WTC11 (cell line): ENCODE measurements at regions not wholly inside any gene's neighbourhood (a gene's known extent, or its start where the extent isn't known, plus 50 kb on each side); places are given as distances from the start of the nearest gene placed in this dataset.

Experiments
- CREB1 ChIP-seq: sonication (generic); formaldehyde crosslinking; IDR thresholded peaks from 2 replicates; pipeline ENCODE4 v1.8.0; 2023; ENCODE audit warnings: mild to moderate bottlenecking, missing genetic modification reagents
- ESRRA ChIP-seq: sonication (generic); formaldehyde crosslinking; IDR thresholded peaks from 2 replicates; pipeline ENCODE4 v1.8.1; 2022; ENCODE audit warnings: mild to moderate bottlenecking, missing genetic modification reagents, borderline replicate concordance
- ETV6 ChIP-seq: sonication (generic); formaldehyde crosslinking; IDR thresholded peaks from 2 replicates; pipeline ENCODE4 v1.8.1; 2022; ENCODE audit warnings: mild to moderate bottlenecking, missing genetic modification reagents
- NFE2L1 ChIP-seq: sonication (generic); formaldehyde crosslinking; IDR thresholded peaks from 2 replicates; pipeline ENCODE4 v1.8.1; 2023; ENCODE audit warnings: missing genetic modification reagents
- NFYB ChIP-seq: sonication (generic); formaldehyde crosslinking; conservative IDR thresholded peaks from 2 replicates; pipeline ENCODE4 v1.8.0; 2022; ENCODE audit warnings: low read depth, missing genetic modification reagents
- TCF7 ChIP-seq: sonication (generic); formaldehyde crosslinking; IDR thresholded peaks from 2 replicates; pipeline ENCODE4 v1.8.0; 2022; ENCODE audit warnings: mild to moderate bottlenecking, low read depth, missing genetic modification reagents, moderate library complexity
- ZNF671 ChIP-seq: fragments of 250-450 bp; sonication (Bioruptor Pico); IDR thresholded peaks from 2 replicates; pipeline ENCODE4 v1.8.0; 2021; ENCODE audit warnings: mild to moderate bottlenecking
- TF ChIP-seq, protein P1 (sequence below): fragments of 200-600 bp; IDR thresholded peaks from 2 replicates; pipeline ENCODE4 v1.8.0; 2022; ENCODE audit warnings: antibody characterized with exemption
- TF ChIP-seq, protein P2 (sequence below): sonication (generic); formaldehyde crosslinking; IDR thresholded peaks from 2 replicates; pipeline ENCODE4 v1.8.1; 2023; ENCODE audit warnings: mild to moderate bottlenecking, missing genetic modification reagents, moderate library complexity
- TF ChIP-seq, protein P3 (sequence below): sonication (generic); formaldehyde crosslinking; IDR thresholded peaks from 2 replicates; pipeline ENCODE4 v1.8.1; 2022; ENCODE audit warnings: low read depth, missing genetic modification reagents, borderline replicate concordance
- TF ChIP-seq, protein P4 (sequence below): sonication (generic); formaldehyde crosslinking; IDR thresholded peaks from 2 replicates; pipeline ENCODE4 v1.8.0; 2022; ENCODE audit warnings: mild to moderate bottlenecking, missing genetic modification reagents

DNA sequence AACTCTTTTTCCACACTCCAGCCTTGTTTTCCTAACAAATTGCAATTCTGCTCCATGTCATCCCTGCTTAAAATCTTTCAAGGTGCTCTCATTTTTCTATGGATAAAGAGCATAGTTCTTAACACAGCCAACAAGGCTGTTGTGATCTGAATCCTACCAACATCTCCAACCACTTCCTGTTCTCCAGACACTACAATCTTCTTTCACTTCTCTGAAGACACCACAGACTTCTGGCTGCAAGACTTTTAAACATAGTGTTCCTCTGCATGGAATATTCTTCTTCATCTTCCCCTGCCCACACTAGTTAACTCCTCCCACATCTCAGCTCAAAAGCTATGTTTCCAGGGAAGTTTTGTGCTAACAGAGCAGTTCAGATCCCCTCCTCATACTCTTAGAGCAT, 404.8 kb downstream of the MAN2A1 start:
- no peak for TF ChIP-seq ZNF671
- no peak for TF ChIP-seq TCF7 (CRISPR knock-in tag)
- no peak for TF ChIP-seq ETV6 (CRISPR knock-in tag)
- TF ChIP-seq, protein P1, sequence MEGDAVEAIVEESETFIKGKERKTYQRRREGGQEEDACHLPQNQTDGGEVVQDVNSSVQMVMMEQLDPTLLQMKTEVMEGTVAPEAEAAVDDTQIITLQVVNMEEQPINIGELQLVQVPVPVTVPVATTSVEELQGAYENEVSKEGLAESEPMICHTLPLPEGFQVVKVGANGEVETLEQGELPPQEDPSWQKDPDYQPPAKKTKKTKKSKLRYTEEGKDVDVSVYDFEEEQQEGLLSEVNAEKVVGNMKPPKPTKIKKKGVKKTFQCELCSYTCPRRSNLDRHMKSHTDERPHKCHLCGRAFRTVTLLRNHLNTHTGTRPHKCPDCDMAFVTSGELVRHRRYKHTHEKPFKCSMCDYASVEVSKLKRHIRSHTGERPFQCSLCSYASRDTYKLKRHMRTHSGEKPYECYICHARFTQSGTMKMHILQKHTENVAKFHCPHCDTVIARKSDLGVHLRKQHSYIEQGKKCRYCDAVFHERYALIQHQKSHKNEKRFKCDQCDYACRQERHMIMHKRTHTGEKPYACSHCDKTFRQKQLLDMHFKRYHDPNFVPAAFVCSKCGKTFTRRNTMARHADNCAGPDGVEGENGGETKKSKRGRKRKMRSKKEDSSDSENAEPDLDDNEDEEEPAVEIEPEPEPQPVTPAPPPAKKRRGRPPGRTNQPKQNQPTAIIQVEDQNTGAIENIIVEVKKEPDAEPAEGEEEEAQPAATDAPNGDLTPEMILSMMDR: no peak
- TF ChIP-seq NFE2L1: no peak
- TF ChIP-seq, protein P2, sequence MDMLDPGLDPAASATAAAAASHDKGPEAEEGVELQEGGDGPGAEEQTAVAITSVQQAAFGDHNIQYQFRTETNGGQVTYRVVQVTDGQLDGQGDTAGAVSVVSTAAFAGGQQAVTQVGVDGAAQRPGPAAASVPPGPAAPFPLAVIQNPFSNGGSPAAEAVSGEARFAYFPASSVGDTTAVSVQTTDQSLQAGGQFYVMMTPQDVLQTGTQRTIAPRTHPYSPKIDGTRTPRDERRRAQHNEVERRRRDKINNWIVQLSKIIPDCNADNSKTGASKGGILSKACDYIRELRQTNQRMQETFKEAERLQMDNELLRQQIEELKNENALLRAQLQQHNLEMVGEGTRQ (CRISPR knock-in tag): no peak
- no peak for TF ChIP-seq ESRRA (CRISPR knock-in tag)
- TF ChIP-seq CREB1 (CRISPR knock-in tag): no peak
- TF ChIP-seq, protein P3, sequence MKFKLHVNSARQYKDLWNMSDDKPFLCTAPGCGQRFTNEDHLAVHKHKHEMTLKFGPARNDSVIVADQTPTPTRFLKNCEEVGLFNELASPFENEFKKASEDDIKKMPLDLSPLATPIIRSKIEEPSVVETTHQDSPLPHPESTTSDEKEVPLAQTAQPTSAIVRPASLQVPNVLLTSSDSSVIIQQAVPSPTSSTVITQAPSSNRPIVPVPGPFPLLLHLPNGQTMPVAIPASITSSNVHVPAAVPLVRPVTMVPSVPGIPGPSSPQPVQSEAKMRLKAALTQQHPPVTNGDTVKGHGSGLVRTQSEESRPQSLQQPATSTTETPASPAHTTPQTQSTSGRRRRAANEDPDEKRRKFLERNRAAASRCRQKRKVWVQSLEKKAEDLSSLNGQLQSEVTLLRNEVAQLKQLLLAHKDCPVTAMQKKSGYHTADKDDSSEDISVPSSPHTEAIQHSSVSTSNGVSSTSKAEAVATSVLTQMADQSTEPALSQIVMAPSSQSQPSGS: no peak
- no peak for TF ChIP-seq NFYB (CRISPR knock-in tag)
- TF ChIP-seq, protein P4, sequence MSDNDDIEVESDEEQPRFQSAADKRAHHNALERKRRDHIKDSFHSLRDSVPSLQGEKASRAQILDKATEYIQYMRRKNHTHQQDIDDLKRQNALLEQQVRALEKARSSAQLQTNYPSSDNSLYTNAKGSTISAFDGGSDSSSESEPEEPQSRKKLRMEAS (CRISPR knock-in tag): no peak
